ENCODE measurements at regions not wholly inside any gene's neighbourhood (a gene's known extent, or its start where the extent isn't known, plus 50 kb on each side); places are given as distances from the start of the nearest gene placed in this dataset.

- DNase-seq: no peak
Measured at GRCh38 chr16:82236415-82236814, 66.4 kb upstream of the MPHOSPH6 start.

- no peak for DNase-seq
Measured at GRCh38 chr16:82232806-82233205, 62.8 kb upstream of the MPHOSPH6 start.

- DNase-seq: no peak
Measured at GRCh38 chr16:82231008-82231787, 61.2 kb upstream of the MPHOSPH6 start.

- peak; percentile 52 for DNase-seq
Measured at GRCh38 chr16:82229800-82230619, 60.0 kb upstream of the MPHOSPH6 start.

DNA sequence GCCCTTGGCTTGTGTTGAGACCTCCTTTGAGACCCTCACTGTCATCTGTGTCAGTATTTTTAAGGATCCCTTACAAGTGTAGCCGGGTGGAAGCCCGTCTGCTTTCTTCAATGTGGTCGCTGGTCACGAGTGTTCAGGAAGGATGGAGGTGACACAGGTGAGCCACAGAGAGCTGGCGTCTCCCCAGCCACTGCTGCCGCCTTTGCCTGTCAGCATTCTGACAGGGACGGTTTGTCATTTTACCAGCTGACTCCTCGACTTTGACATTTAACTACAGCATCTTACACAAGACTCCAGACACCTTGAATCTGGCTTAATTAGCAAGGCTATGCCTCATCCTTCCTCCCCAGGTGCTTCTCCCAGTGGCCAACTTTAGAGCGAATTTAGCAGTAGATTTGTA is 56.3 kb upstream of the MPHOSPH6 start:
- no peak for DNase-seq

DNA sequence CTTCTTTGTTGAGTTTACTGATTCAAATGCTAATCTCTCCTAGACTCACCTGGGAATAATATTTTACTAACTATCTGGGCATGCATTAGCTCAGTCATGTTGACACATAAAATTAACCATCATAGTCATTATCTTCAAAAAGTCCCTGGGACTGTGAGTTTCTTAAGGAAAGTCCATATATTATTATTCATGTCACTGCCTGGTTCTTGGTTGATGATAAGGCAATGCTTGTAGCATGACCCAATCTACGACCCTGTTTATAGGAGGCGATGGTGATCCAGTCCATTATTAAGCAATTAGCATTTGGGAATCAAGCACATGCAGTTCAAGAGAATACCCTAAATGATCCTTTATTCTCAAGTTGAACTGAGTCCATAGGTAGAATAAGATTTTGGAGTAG is 54.8 kb upstream of the MPHOSPH6 start:
- no peak for DNase-seq

DNA sequence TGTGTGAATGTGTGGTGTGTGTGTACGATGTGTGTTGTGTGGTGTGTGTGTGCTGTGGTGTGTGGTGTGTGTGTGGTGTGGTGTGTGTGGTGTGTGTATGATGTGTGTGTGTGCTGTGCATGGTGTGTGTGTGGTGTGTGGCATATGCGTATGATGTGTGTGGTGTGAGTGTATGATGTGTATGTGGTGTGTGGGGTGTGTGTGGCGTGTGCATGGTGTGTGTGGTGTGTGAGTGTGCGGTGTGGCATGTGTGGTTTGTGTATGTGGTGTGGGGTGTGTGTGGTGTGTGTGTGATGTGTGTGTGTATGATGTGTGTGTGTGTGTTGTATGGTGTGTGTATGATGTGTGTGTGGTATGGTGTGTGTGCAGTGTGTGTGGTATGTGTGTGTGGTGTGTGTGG is 50.5 kb upstream of the MPHOSPH6 start:
- DNase-seq: no peak

Data from CD4-positive, alpha-beta T cell treated with Interleukin-12 subunit alpha and Interleukin-12 subunit beta, for 1 hour (primary cell).